HUES48 (cell line): ENCODE measurements at regions not wholly inside any gene's neighbourhood (a gene's known extent, or its start where the extent isn't known, plus 50 kb on each side); places are given as distances from the start of the nearest gene placed in this dataset.

Experiments used
- H3K27ac ChIP-seq: one replicate; pipeline ENCODE4 v1.7.0; 2013; ENCODE audit warnings: low read depth, low read length, inconsistent platforms
- H3K27me3 ChIP-seq: 2 replicates; pipeline ENCODE4 v1.6.1; 2013; ENCODE audit warnings: mild to moderate bottlenecking, low read length; ENCODE audit not compliant: control insufficient read depth, insufficient read depth
- H3K36me3 ChIP-seq: 2 replicates; pipeline ENCODE4 v1.6.1; 2013; ENCODE audit warnings: low read length; ENCODE audit not compliant: control insufficient read depth, insufficient read depth
- H3K4me1 ChIP-seq: 2 replicates; pipeline ENCODE4 v1.6.1; 2013; ENCODE audit warnings: mild to moderate bottlenecking, low read length; ENCODE audit not compliant: control insufficient read depth, insufficient read depth
- H3K4me3 ChIP-seq: 2 replicates; pipeline ENCODE4 v1.5.1; 2013; ENCODE audit warnings: mild to moderate bottlenecking, low read depth, low read length
- H3K9ac ChIP-seq: 2 replicates; pipeline ENCODE4 v1.6.1; 2013; ENCODE audit warnings: mild to moderate bottlenecking, low read depth, low read length, moderate library complexity
- H3K9me3 ChIP-seq: 2 replicates; pipeline ENCODE4 v1.6.1; 2013; ENCODE audit warnings: low read length; ENCODE audit not compliant: control insufficient read depth, insufficient read depth

- no peak overlapping the region for H3K4me3 ChIP-seq
- no peaks in the 10 kb centered on the region for H3K36me3 ChIP-seq
- no peaks in the 10 kb centered on the region for H3K27me3 ChIP-seq
- H3K9ac ChIP-seq = no peak overlapping the region
- H3K9me3 ChIP-seq = no peaks in the 10 kb centered on the region
- no peak overlapping the region for H3K27ac ChIP-seq
- H3K4me1 ChIP-seq = peaks cover 3% of the 10 kb centered on the region; the same call in 1 of the 2 replicates
Measured at GRCh38 chr21:24896735-24897124, 710.6 kb downstream of the MRPL39 start.

GRCh38 chr21:24895885-24896734, 711.2 kb downstream of the MRPL39 start:
- Histone ChIP-seq H3K4me1 (peaks cover 3% of the 10 kb centered on the region; the same call in 1 of the 2 replicates), H3K9ac (no peak overlapping the region), H3K27me3 (no peaks in the 10 kb centered on the region), H3K9me3 (no peaks in the 10 kb centered on the region), H3K4me3 (no peak overlapping the region), H3K27ac (no peak overlapping the region), H3K36me3 (no peaks in the 10 kb centered on the region)

- no peak overlapping the region for H3K9ac ChIP-seq
- no peaks in the 10 kb centered on the region for H3K9me3 ChIP-seq
- H3K4me1 ChIP-seq = peaks cover 3% of the 10 kb centered on the region; the same call in 1 of the 2 replicates
- H3K27ac ChIP-seq = no peak overlapping the region
- H3K4me3 ChIP-seq = no peak overlapping the region
- H3K27me3 ChIP-seq = no peaks in the 10 kb centered on the region
- H3K36me3 ChIP-seq = no peaks in the 10 kb centered on the region
Measured at GRCh38 chr21:24894324-24894723, 713.0 kb downstream of the MRPL39 start.

GRCh38 chr21:24890021-24890420, 717.3 kb downstream of the MRPL39 start:
- H3K4me3 ChIP-seq = no peak overlapping the region
- H3K9me3 ChIP-seq = no peaks in the 10 kb centered on the region
- no peak overlapping the region for H3K9ac ChIP-seq
- no peaks in the 10 kb centered on the region for H3K4me1 ChIP-seq
- no peaks in the 10 kb centered on the region for H3K27me3 ChIP-seq
- no peaks in the 10 kb centered on the region for H3K36me3 ChIP-seq
- no peak overlapping the region for H3K27ac ChIP-seq

- no peaks in the 10 kb centered on the region for H3K36me3 ChIP-seq
- no peak overlapping the region for H3K4me3 ChIP-seq
- no peaks in the 10 kb centered on the region for H3K9me3 ChIP-seq
- H3K27me3 ChIP-seq = no peaks in the 10 kb centered on the region
- H3K4me1 ChIP-seq = no peaks in the 10 kb centered on the region
- H3K9ac ChIP-seq = no peak overlapping the region
- H3K27ac ChIP-seq = no peak overlapping the region
Measured at GRCh38 chr21:24881506-24881905, 725.8 kb downstream of the MRPL39 start.

- no peak overlapping the region for H3K9ac ChIP-seq
- H3K36me3 ChIP-seq = no peaks in the 10 kb centered on the region
- H3K4me3 ChIP-seq = no peak overlapping the region
- no peaks in the 10 kb centered on the region for H3K4me1 ChIP-seq
- no peak overlapping the region for H3K27ac ChIP-seq
- H3K27me3 ChIP-seq = no peaks in the 10 kb centered on the region
- H3K9me3 ChIP-seq = no peaks in the 10 kb centered on the region
Measured at GRCh38 chr21:24870633-24871032, 736.6 kb downstream of the MRPL39 start.

- no peaks in the 10 kb centered on the region for H3K4me1 ChIP-seq
- H3K4me3 ChIP-seq = no peak overlapping the region
- H3K9ac ChIP-seq = no peak overlapping the region
- H3K27me3 ChIP-seq = no peaks in the 10 kb centered on the region
- no peaks in the 10 kb centered on the region for H3K36me3 ChIP-seq
- H3K27ac ChIP-seq = no peak overlapping the region
- no peaks in the 10 kb centered on the region for H3K9me3 ChIP-seq
Measured at GRCh38 chr21:24869862-24870261, 737.4 kb downstream of the MRPL39 start.

- Histone ChIP-seq H3K9ac (no peak overlapping the region), H3K9me3 (no peaks in the 10 kb centered on the region), H3K36me3 (no peaks in the 10 kb centered on the region), H3K27me3 (no peaks in the 10 kb centered on the region), H3K4me3 (no peak overlapping the region), H3K27ac (no peak overlapping the region), H3K4me1 (no peaks in the 10 kb centered on the region)
Measured at GRCh38 chr21:24868117-24868516, 739.2 kb downstream of the MRPL39 start.

- H3K9me3 ChIP-seq = no peaks in the 10 kb centered on the region
- H3K27ac ChIP-seq = no peak overlapping the region
- no peaks in the 10 kb centered on the region for H3K36me3 ChIP-seq
- H3K27me3 ChIP-seq = no peaks in the 10 kb centered on the region
- H3K4me3 ChIP-seq = no peak overlapping the region
- H3K4me1 ChIP-seq = no peaks in the 10 kb centered on the region
- no peak overlapping the region for H3K9ac ChIP-seq
Measured at GRCh38 chr21:24861471-24861870, 745.8 kb downstream of the MRPL39 start.

- Histone ChIP-seq H3K9ac (no peak overlapping the region), H3K4me1 (no peaks in the 10 kb centered on the region), H3K27me3 (no peaks in the 10 kb centered on the region), H3K36me3 (no peaks in the 10 kb centered on the region), H3K4me3 (no peak overlapping the region), H3K9me3 (no peaks in the 10 kb centered on the region), H3K27ac (no peak overlapping the region)
Measured at GRCh38 chr21:24856326-24856725, 751.0 kb downstream of the MRPL39 start.

GRCh38 chr21:24852610-24853195, 754.6 kb downstream of the MRPL39 start:
- Histone ChIP-seq H3K27me3 (no peaks in the 10 kb centered on the region), H3K9me3 (no peaks in the 10 kb centered on the region), H3K9ac (no peak overlapping the region), H3K27ac (no peak overlapping the region), H3K4me3 (no peak overlapping the region), H3K4me1 (no peaks in the 10 kb centered on the region), H3K36me3 (no peaks in the 10 kb centered on the region)
